ENCODE measurements at regions not wholly inside any gene's neighbourhood (a gene's known extent, or its start where the extent isn't known, plus 50 kb on each side); places are given as distances from the start of the nearest gene placed in this dataset.

DNA sequence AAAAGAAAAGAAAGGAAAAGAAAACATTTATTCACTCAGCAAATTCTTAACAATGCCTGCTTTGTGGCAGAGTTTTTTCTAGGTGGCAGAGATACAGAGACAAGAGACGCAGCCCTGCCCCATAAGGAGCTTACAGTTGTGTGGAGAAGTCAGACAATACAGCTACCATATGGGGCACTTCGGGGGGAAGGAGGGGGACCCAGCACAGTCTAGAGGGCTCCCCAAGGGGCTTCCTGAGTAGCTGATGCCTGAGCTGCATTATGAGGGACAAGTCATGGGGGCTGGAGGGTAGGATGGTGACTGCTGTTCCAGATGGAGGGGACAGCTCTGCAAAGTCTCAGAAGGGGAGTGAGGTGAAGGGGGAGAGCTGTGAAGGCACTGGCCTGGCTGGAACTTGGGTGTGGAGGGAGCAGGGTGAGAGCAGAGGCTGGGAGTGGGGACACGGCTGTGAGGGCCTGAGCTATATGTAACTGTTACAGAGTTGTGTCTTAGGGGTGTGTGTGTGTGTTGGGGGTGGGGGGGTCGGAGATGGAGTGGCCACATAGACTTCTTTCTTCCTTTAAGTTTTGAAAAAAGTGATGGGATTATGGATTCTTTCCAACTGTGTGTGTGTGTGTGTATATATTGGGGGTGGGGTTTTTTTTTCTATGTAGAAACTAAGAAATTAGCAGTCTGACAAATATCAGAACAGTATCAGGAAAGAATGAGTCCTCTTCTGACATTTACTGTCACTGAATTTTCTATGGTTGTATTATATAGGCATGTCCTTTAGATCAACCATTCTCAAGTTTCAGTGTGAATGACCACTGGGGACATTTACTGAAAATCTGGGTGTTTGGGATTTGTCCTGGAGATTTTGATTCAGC lies 66.0 kb upstream of the HAAO start:
- TF ChIP-seq, protein P1, sequence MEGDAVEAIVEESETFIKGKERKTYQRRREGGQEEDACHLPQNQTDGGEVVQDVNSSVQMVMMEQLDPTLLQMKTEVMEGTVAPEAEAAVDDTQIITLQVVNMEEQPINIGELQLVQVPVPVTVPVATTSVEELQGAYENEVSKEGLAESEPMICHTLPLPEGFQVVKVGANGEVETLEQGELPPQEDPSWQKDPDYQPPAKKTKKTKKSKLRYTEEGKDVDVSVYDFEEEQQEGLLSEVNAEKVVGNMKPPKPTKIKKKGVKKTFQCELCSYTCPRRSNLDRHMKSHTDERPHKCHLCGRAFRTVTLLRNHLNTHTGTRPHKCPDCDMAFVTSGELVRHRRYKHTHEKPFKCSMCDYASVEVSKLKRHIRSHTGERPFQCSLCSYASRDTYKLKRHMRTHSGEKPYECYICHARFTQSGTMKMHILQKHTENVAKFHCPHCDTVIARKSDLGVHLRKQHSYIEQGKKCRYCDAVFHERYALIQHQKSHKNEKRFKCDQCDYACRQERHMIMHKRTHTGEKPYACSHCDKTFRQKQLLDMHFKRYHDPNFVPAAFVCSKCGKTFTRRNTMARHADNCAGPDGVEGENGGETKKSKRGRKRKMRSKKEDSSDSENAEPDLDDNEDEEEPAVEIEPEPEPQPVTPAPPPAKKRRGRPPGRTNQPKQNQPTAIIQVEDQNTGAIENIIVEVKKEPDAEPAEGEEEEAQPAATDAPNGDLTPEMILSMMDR (IDR thresholded peaks at IDR 0.05), result no peak
- Histone ChIP-seq H3K27me3 (no peaks in the 10 kb centered on the region), H3K4me3 (no peak overlapping the region), H3K36me3 (no peaks in the 10 kb centered on the region), H3K9me3 (peaks cover 0 to 2% of the 10 kb centered on the region in 2 donors), H3K4me1 (no peaks in the 10 kb centered on the region), H3K27ac (no peak overlapping the region)
- DNase-seq (no peak), ATAC-seq (no peak)
- intact Hi-C loops (cut with DNase I), result loop anchor here in 1 of 2 donors (10.0 kb wide), 1 partner anchor 66 kb away; no protein-coding TSS in a partner anchor

DNA sequence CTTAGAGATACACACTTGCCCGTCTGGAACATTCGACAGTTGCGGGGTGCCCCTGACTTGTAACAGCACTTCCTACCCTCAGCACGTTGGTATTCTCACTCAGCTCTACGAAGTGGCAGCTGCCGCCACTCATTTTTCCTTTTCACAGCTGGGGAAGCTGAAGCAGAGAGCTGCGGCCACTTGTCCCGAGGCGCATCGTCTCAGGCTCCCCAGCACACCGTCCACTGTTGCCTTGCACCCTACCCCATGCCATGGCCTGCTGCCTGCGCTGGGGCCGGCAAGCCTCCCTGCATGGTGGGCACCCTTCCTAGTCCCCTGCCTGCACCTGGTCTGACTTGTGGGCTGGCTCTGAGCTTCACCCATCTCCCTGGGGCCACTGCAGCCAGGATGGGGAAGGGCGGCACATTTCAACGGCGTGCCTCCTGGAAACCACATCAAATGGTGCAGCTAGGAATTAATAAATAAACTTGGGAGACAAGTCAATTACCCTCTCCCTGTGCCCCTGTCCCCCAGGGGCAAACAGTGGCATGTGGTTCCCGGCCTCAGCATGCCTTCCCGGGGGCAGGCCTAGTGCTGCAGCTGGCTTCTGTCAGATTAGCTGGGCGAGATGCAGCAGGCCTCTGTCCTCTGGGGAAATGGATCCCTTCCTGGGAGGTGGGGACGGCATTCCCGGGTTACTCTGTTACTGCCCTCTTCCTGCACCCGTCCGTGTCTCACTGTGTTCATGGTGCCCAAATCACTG lies 64.7 kb upstream of the HAAO start:
- Histone ChIP-seq H3K9me3 (peaks cover 0 to 2% of the 10 kb centered on the region in 2 donors), H3K4me3 (no peak overlapping the region), H3K36me3 (no peaks in the 10 kb centered on the region), H3K27ac (no peak overlapping the region), H3K4me1 (no peaks in the 10 kb centered on the region), H3K27me3 (no peaks in the 10 kb centered on the region)
- intact Hi-C loops (cut with DNase I), result loop anchor here in 1 of 2 donors (10.0 kb wide), 1 partner anchor 68 kb away; no protein-coding TSS in a partner anchor
- DNase-seq (no peak), ATAC-seq (no peak)
- TF ChIP-seq, protein P1 (IDR thresholded peaks at IDR 0.05), result no peak

DNA sequence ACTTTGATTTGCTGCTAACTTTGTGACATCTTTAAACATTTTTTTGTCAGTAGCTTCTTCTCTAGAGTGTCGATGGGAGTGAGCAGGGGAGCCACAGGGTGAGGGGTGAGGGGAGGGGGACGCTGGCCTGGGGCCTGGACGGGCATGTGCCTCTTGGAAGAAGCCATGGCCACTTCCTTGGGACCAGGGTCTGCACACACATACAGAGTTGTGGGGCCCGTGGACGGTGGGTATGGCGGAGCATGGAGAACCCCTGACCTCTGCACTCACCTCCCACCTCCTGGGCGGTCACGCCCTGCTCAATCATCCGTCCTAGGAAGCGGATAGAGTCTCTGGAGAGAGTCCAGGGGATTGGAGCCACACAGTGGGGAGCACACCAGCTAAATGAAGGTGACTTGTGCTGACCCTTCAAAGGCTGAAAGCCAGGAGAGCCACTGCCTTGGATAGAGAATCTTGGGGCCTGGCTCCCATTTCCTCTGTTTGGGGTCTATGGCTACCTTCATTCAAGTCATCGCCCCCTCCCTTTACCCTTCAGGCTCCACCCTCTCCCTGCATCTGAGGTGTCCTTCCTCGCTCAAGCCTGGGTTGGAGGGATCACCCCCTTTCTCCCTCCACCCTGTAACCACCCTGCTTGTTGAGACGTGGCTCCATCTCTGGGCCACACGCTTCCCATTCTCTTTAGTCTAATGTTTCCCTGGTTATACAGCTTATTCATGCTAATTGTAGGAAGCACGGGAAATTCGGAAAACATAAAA lies 63.9 kb upstream of the HAAO start:
- intact Hi-C loops (cut with DNase I), result loop anchor here in 1 of 2 donors (10.0 kb wide), 1 partner anchor 69 kb away; no protein-coding TSS in a partner anchor
- no peaks in the 10 kb centered on the region for H3K4me1 ChIP-seq
- ATAC-seq (no peak), DNase-seq (no peak)
- no peak overlapping the region for H3K27ac ChIP-seq
- H3K9me3 ChIP-seq, result peaks cover 0 to 2% of the 10 kb centered on the region in 2 donors
- no peaks in the 10 kb centered on the region for H3K36me3 ChIP-seq
- TF ChIP-seq, protein P1 (IDR thresholded peaks at IDR 0.05), result no peak
- H3K27me3 ChIP-seq, result no peaks in the 10 kb centered on the region
- no peak overlapping the region for H3K4me3 ChIP-seq

DNA sequence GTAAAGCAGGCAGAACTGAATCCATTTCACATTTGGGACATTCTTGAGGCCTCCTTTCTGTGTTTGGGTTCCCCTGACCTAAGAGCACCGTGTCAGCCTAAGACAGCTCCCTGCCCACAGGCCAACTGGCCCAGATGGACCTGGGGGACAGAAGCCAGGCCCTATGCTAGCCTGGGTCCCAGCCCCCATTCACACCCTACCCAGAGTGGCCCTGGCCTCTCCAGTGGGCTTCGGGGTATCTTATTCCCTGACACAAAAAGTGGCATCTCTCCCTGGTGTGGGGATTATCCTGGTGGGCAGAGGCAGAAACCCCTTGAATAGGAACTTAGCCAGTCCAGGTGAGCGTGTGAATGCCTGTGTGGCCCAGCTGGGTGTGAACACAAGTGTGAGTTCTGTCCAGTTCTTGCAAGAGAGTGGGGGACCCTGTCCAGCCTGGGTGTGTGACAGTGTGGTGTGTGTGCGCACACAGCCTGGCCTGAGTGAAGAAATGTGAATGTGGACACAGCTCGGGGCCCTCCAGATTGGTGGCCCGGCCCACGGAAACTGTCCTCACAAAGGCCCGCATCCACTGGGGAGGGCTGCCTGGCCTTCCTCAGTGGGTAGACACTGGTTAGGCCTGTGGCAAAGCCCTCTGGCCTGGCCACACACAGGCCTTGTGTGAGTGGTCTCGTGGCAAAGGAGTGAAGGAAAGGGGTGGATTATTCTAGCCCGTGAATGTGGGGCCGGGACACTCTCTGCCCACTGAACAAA lies 63.0 kb upstream of the HAAO start:
- intact Hi-C loops (cut with DNase I), result loop anchor here in 1 of 2 donors (10.0 kb wide), 1 partner anchor 69 kb away; no protein-coding TSS in a partner anchor
- TF ChIP-seq, protein P1 (IDR thresholded peaks at IDR 0.05), result no peak

More for the DNA sequence above, 63.0 kb upstream of the HAAO start:
- ATAC-seq (no peak), DNase-seq (no peak)
- H3K36me3 ChIP-seq, result no peaks in the 10 kb centered on the region
- H3K4me1 ChIP-seq, result no peaks in the 10 kb centered on the region
- no peak overlapping the region for H3K4me3 ChIP-seq
- H3K27me3 ChIP-seq, result no peaks in the 10 kb centered on the region
- peaks cover 0 to 2% of the 10 kb centered on the region in 2 donors for H3K9me3 ChIP-seq
- no peak overlapping the region for H3K27ac ChIP-seq
